LNCaP clone FGC (cell line): ENCODE measurements at regions not wholly inside any gene's neighbourhood (a gene's known extent, or its start where the extent isn't known, plus 50 kb on each side); places are given as distances from the start of the nearest gene placed in this dataset.

Source experiments
- DNase-seq: peaks from one replicate; pipeline ENCODE4 v3.0.0-alpha.2; 2011; ENCODE audit warnings: low read depth
- H3K4me3 ChIP-seq: 2 replicates; pipeline ENCODE4 v1.5.1; 2011; ENCODE audit warnings: mild to moderate bottlenecking, low read depth, low read length, control low read depth
- TF ChIP-seq, protein P1 (sequence below): IDR thresholded peaks from 2 replicates; pipeline ENCODE4 v1.5.1; 2012; ENCODE audit warnings: mild to moderate bottlenecking; ENCODE audit not compliant: control insufficient read depth, insufficient read depth; ENCODE audit errors: extremely low read depth

- TF ChIP-seq, protein P1, sequence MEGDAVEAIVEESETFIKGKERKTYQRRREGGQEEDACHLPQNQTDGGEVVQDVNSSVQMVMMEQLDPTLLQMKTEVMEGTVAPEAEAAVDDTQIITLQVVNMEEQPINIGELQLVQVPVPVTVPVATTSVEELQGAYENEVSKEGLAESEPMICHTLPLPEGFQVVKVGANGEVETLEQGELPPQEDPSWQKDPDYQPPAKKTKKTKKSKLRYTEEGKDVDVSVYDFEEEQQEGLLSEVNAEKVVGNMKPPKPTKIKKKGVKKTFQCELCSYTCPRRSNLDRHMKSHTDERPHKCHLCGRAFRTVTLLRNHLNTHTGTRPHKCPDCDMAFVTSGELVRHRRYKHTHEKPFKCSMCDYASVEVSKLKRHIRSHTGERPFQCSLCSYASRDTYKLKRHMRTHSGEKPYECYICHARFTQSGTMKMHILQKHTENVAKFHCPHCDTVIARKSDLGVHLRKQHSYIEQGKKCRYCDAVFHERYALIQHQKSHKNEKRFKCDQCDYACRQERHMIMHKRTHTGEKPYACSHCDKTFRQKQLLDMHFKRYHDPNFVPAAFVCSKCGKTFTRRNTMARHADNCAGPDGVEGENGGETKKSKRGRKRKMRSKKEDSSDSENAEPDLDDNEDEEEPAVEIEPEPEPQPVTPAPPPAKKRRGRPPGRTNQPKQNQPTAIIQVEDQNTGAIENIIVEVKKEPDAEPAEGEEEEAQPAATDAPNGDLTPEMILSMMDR, result no peak
Measured at GRCh38 chr6:11961923-11962322, 50.2 kb upstream of the HIVEP1 start.

GRCh38 chr6:11960909-11961779, 51.0 kb upstream of the HIVEP1 start:
- DNase-seq, result no peak
- TF ChIP-seq, protein P1, result no peak
- no peak overlapping the region for H3K4me3 ChIP-seq

More at GRCh38 chr6:11961923-11962322, 50.2 kb upstream of the HIVEP1 start:
- no peak overlapping the region for H3K4me3 ChIP-seq
- DNase-seq, result no peak

GRCh38 chr6:11956781-11957180, 55.3 kb upstream of the HIVEP1 start:
- TF ChIP-seq, protein P1, result no peak
- H3K4me3 ChIP-seq, result no peak overlapping the region
- no peak for DNase-seq

- TF ChIP-seq, protein P1, result no peak
- no peak for DNase-seq
- H3K4me3 ChIP-seq, result no peak overlapping the region
Measured at GRCh38 chr6:11953641-11954040, 58.5 kb upstream of the HIVEP1 start.

GRCh38 chr6:11952316-11952715, 59.8 kb upstream of the HIVEP1 start:
- TF ChIP-seq, protein P1, result no peak
- no peak for DNase-seq
- H3K4me3 ChIP-seq, result no peak overlapping the region

GRCh38 chr6:11951868-11952267, 60.2 kb upstream of the HIVEP1 start:
- TF ChIP-seq, protein P1, result no peak

More at GRCh38 chr6:11951868-11952267, 60.2 kb upstream of the HIVEP1 start:
- no peak overlapping the region for H3K4me3 ChIP-seq
- DNase-seq, result no peak
